BJ (cell line): ENCODE measurements at regions not wholly inside any gene's neighbourhood (a gene's known extent, or its start where the extent isn't known, plus 50 kb on each side); places are given as distances from the start of the nearest gene placed in this dataset.

Experiments used
- CTCF ChIA-PET: fragments of 350-600 bp; formaldehyde crosslinking; extraction: SDS; loops from one replicate; lab custom pipeline; 2021; ENCODE audit warnings: antibody characterized with exemption, inconsistent platforms; lab: Yijun Ruan, JAX
- POLR2A ChIA-PET: fragments of 300-600 bp; sonication (Branson Sonifier 250); formaldehyde crosslinking; extraction: SDS; loops from one replicate; lab custom pipeline; 2021; ENCODE audit warnings: antibody characterized with exemption; lab: Charles Lee
- DNase-seq: peaks from one replicate; pipeline ENCODE4 v3.0.0-alpha.2; 2011; ENCODE audit warnings: low read depth
- H3K27me3 ChIP-seq: 2 replicates; pipeline ENCODE4 v1.6.0; 2011; ENCODE audit warnings: low read length; ENCODE audit not compliant: control insufficient read depth, insufficient read depth
- H3K36me3 ChIP-seq: 2 replicates; pipeline ENCODE4 v1.5.1; 2011; ENCODE audit warnings: low read length; ENCODE audit not compliant: control insufficient read depth, insufficient read depth
- H3K4me3 ChIP-seq: 2 replicates; pipeline ENCODE4 v1.5.1; 2011; ENCODE audit warnings: low read depth, mild to moderate bottlenecking, control low read depth, low read length
- TF ChIP-seq, protein P1 (sequence below): IDR thresholded peaks from 2 replicates; pipeline ENCODE4 v1.5.1; 2011; ENCODE audit warnings: low read depth, mild to moderate bottlenecking, control low read depth, inconsistent platforms, low read length, moderate library complexity; ENCODE audit not compliant: insufficient read depth

DNA sequence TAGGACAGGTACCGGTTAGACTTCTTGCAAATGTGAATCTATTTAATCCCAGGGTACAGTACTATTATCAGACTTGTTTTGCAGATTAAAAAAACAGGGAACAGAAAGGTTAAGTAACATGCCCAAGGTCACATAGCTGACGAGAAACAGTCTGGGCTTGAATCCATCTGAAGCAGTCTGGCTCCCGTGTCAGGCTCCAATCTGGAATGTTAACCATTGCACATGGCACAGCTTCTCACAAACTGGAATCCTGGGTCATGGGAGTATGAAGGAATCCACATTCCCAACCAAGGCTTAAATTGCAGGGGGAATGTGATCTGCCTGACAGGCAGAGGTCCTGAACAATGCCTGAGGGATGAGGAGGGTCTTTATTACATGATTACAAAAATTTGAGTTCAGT lies 187.5 kb upstream of the SPTLC3 start:
- TF ChIP-seq, protein P1, sequence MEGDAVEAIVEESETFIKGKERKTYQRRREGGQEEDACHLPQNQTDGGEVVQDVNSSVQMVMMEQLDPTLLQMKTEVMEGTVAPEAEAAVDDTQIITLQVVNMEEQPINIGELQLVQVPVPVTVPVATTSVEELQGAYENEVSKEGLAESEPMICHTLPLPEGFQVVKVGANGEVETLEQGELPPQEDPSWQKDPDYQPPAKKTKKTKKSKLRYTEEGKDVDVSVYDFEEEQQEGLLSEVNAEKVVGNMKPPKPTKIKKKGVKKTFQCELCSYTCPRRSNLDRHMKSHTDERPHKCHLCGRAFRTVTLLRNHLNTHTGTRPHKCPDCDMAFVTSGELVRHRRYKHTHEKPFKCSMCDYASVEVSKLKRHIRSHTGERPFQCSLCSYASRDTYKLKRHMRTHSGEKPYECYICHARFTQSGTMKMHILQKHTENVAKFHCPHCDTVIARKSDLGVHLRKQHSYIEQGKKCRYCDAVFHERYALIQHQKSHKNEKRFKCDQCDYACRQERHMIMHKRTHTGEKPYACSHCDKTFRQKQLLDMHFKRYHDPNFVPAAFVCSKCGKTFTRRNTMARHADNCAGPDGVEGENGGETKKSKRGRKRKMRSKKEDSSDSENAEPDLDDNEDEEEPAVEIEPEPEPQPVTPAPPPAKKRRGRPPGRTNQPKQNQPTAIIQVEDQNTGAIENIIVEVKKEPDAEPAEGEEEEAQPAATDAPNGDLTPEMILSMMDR: no peak
- ChIA-PET POLR2A (no interaction called here), CTCF (no interaction called here)
- Histone ChIP-seq H3K27me3 (no peaks in the 10 kb centered on the region), H3K4me3 (no peak overlapping the region), H3K36me3 (no peaks in the 10 kb centered on the region)
- no peak for DNase-seq

GRCh38 chr20:12823734-12824133 lies 185.0 kb upstream of the SPTLC3 start:
- H3K36me3 ChIP-seq: no peaks in the 10 kb centered on the region
- no peak for DNase-seq
- POLR2A ChIA-PET: no interaction called here
- CTCF ChIA-PET: no interaction called here
- no peaks in the 10 kb centered on the region for H3K27me3 ChIP-seq
- H3K4me3 ChIP-seq: no peak overlapping the region
- TF ChIP-seq, protein P1: no peak

GRCh38 chr20:12824328-12825225 lies 184.2 kb upstream of the SPTLC3 start:
- no peaks in the 10 kb centered on the region for H3K27me3 ChIP-seq
- H3K4me3 ChIP-seq: no peak overlapping the region
- TF ChIP-seq, protein P1: no peak
- CTCF ChIA-PET: interaction anchor here (0.9 kb wide), 1 partner anchor 9 kb away, joined by 3 read pairs; no protein-coding TSS in a partner anchor
- no peak for DNase-seq
- POLR2A ChIA-PET: no interaction called here
- no peaks in the 10 kb centered on the region for H3K36me3 ChIP-seq

- CTCF ChIA-PET: no interaction called here
- Histone ChIP-seq H3K27me3 (no peaks in the 10 kb centered on the region), H3K36me3 (no peaks in the 10 kb centered on the region), H3K4me3 (no peak overlapping the region)
- TF ChIP-seq, protein P1: no peak
- DNase-seq: no peak
- POLR2A ChIA-PET: no interaction called here
These were observed 183.6 kb upstream of the SPTLC3 start for GRCh38 chr20:12825226-12825595.

DNA sequence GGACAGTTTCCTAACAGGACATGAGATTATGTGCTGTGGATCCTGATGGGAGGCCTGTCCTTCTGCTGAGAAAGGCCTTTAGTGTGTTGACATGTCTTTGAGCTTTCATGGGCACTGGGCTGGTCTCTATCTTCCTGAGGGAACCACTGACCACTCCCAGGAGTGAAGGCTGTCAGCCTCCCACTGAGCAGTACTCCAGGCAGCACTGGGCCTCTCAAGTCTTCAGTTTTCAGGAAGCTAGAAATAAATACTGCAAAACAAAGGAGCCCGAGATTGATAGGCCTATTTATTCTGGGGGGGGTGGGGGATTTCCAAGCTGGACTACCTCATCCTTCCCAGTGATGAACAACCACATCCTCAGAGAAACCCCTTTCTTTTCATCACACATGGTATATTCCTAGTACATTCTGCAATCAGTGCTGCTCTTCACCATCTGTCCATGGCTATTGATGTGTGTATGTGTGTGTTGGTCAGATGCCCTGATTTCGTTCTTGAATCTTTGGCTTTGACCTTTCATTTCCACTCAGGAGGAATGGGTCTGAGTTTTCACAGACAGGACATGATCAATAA lies 180.9 kb upstream of the SPTLC3 start:
- no peak for DNase-seq
- Histone ChIP-seq H3K4me3 (no peak overlapping the region), H3K36me3 (no peaks in the 10 kb centered on the region), H3K27me3 (no peaks in the 10 kb centered on the region)
- ChIA-PET CTCF (no interaction called here), POLR2A (no interaction called here)
- TF ChIP-seq, protein P1: no peak
